ENCODE measurements at regions not wholly inside any gene's neighbourhood (a gene's known extent, or its start where the extent isn't known, plus 50 kb on each side); places are given as distances from the start of the nearest gene placed in this dataset.

DNA sequence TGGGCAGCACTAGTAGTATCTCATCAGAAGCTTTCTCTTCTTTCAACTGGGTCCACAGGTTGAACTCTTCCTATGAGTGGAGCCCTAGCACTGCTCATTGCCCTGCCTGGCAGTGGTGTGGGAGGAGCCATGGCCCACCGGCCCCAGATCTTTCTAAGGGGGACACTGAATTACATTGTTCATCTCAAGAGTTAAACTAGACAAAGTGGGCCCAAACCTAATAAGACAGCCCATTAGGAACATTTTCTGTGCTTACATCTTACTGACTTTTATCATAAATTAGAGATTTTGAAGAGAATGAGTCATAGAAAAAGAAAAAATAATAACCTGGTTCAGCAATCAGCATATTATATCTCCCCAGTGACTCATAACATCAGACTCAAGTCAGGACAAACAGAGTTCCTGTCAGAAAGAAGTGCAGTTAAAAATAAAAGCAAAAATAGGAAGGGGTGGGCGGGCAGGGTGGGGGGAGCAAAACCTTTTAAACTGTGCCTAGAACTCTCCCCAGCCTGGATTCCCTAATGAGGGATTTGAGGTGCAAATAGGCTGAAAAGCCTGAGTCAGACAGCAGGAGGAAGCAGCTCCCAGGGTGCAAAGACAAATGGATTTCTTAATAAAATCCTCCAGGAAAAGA is 161.6 kb upstream of the TRIB2 start:
- ChIA-PET CTCF (no interaction called here), POLR2A (no interaction called here)
- Histone ChIP-seq H3K36me3 (ENCODE audit: control insufficient read depth, insufficient read depth, low read length) (no peaks in the 10 kb centered on the region), H3K27me3 (ENCODE audit: control insufficient read depth, insufficient read depth, low read length) (no peaks in the 10 kb centered on the region), H3K27ac (ENCODE audit: low read length) (no peak overlapping the region), H3K4me1 (ENCODE audit: control insufficient read depth, insufficient read depth, low read length) (no peaks in the 10 kb centered on the region; the same call in none of the 2 replicates), H3K9me3 (ENCODE audit: control insufficient read depth, insufficient read depth, low read depth, low read length) (no peaks in the 10 kb centered on the region), H3K4me3 (ENCODE audit: low read depth in 2 of 2, low read length in 2 of 2) (no peak overlapping the region)
- DNase-seq (ENCODE audit: low read depth, low spot score), result no peak
- peak; percentile 78; the same call in 1 of the 2 replicates for ATAC-seq
- BruUV-seq (replicated peaks), result no TSS peak
- TF ChIP-seq TCF7L2 (IDR thresholded peaks at IDR 0.05; ENCODE audit: low read depth, low read length) (no peak), SIN3A (IDR thresholded peaks at IDR 0.05; ENCODE audit: borderline replicate concordance, insufficient read depth, low read depth, low read length) (no peak)
- TF ChIP-seq, protein P1, sequence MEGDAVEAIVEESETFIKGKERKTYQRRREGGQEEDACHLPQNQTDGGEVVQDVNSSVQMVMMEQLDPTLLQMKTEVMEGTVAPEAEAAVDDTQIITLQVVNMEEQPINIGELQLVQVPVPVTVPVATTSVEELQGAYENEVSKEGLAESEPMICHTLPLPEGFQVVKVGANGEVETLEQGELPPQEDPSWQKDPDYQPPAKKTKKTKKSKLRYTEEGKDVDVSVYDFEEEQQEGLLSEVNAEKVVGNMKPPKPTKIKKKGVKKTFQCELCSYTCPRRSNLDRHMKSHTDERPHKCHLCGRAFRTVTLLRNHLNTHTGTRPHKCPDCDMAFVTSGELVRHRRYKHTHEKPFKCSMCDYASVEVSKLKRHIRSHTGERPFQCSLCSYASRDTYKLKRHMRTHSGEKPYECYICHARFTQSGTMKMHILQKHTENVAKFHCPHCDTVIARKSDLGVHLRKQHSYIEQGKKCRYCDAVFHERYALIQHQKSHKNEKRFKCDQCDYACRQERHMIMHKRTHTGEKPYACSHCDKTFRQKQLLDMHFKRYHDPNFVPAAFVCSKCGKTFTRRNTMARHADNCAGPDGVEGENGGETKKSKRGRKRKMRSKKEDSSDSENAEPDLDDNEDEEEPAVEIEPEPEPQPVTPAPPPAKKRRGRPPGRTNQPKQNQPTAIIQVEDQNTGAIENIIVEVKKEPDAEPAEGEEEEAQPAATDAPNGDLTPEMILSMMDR (IDR thresholded peaks at IDR 0.05), result 0 out of 2 replicates have a peak, but pooled peaks have one; percentile 6
- TF ChIP-seq, protein P2, sequence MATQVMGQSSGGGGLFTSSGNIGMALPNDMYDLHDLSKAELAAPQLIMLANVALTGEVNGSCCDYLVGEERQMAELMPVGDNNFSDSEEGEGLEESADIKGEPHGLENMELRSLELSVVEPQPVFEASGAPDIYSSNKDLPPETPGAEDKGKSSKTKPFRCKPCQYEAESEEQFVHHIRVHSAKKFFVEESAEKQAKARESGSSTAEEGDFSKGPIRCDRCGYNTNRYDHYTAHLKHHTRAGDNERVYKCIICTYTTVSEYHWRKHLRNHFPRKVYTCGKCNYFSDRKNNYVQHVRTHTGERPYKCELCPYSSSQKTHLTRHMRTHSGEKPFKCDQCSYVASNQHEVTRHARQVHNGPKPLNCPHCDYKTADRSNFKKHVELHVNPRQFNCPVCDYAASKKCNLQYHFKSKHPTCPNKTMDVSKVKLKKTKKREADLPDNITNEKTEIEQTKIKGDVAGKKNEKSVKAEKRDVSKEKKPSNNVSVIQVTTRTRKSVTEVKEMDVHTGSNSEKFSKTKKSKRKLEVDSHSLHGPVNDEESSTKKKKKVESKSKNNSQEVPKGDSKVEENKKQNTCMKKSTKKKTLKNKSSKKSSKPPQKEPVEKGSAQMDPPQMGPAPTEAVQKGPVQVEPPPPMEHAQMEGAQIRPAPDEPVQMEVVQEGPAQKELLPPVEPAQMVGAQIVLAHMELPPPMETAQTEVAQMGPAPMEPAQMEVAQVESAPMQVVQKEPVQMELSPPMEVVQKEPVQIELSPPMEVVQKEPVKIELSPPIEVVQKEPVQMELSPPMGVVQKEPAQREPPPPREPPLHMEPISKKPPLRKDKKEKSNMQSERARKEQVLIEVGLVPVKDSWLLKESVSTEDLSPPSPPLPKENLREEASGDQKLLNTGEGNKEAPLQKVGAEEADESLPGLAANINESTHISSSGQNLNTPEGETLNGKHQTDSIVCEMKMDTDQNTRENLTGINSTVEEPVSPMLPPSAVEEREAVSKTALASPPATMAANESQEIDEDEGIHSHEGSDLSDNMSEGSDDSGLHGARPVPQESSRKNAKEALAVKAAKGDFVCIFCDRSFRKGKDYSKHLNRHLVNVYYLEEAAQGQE (IDR thresholded peaks at IDR 0.05; ENCODE audit: insufficient read depth in 1 of 2, low read depth in 2 of 2, low read length in 1 of 2), result no peak
- intact Hi-C loops (cut with micrococcal nuclease; ENCODE audit: unreplicated experiment), result no loop called here
- in situ Hi-C loops (cut with HindIII; ENCODE audit: low pct_unique_long_range_greater_than_20kb, low sequenced_read_pairs), result no loop called here

GRCh38 chr2:12556762-12557161 is 160.0 kb upstream of the TRIB2 start:
- ChIA-PET POLR2A (no interaction called here), CTCF (no interaction called here)
- H3K27me3 ChIP-seq (ENCODE audit: control insufficient read depth, insufficient read depth, low read length), result no peaks in the 10 kb centered on the region
- no TSS peak for BruUV-seq (replicated peaks)
- H3K4me1 ChIP-seq (ENCODE audit: control insufficient read depth, insufficient read depth, low read length), result no peaks in the 10 kb centered on the region; the same call in none of the 2 replicates
- intact Hi-C loops (cut with micrococcal nuclease; ENCODE audit: unreplicated experiment), result no loop called here
- H3K27ac ChIP-seq (ENCODE audit: low read length), result no peak overlapping the region
- no peak for ATAC-seq
- no peak for DNase-seq (ENCODE audit: low read depth, low spot score)
- no peak overlapping the region for H3K4me3 ChIP-seq (ENCODE audit: low read depth in 2 of 2, low read length in 2 of 2)
- no peaks in the 10 kb centered on the region for H3K9me3 ChIP-seq (ENCODE audit: control insufficient read depth, insufficient read depth, low read depth, low read length)
- in situ Hi-C loops (cut with HindIII; ENCODE audit: low pct_unique_long_range_greater_than_20kb, low sequenced_read_pairs), result no loop called here
- H3K36me3 ChIP-seq (ENCODE audit: control insufficient read depth, insufficient read depth, low read length), result no peaks in the 10 kb centered on the region
- TF ChIP-seq, protein P2 (IDR thresholded peaks at IDR 0.05; ENCODE audit: insufficient read depth in 1 of 2, low read depth in 2 of 2, low read length in 1 of 2), result no peak
- TF ChIP-seq SIN3A (IDR thresholded peaks at IDR 0.05; ENCODE audit: borderline replicate concordance, insufficient read depth, low read depth, low read length) (no peak), TCF7L2 (IDR thresholded peaks at IDR 0.05; ENCODE audit: low read depth, low read length) (no peak), POLR2AphosphoS5 (IDR thresholded peaks at IDR 0.05; ENCODE audit: low read depth, low read length) (no peak)

Data from Panc1 (cell line).